Activated T-helper 1 cell treated with anti-CD3 and anti-CD28 coated beads, Interleukin-12 subunit alpha, Interleukin-12 subunit beta, Interleukin-2, Interleukin-4 antibody, amounts not matched to agents 30 ng/mL and 10 ng/mL and 1 ng/mL, durations not matched to agents 14 hours and 24 hours and 36 hours (primary cell): ENCODE measurements at regions not wholly inside any gene's neighbourhood (a gene's known extent, or its start where the extent isn't known, plus 50 kb on each side); places are given as distances from the start of the nearest gene placed in this dataset.
"Not testable (repeated sequence)": the region's sequence is repeated elsewhere in the genome, so short reads cannot be mapped to it uniquely, and the experiment has no call there.

Experiments
- DNase-seq: peaks from one replicate; pipeline ENCODE4 v3.0.0; 2021; ENCODE audit warnings: low spot score
- H3K27ac Mint-ChIP-seq: one replicate; pipeline ENCODE4 v1.8.0; 2021; ENCODE audit warnings: mild to moderate bottlenecking, mixed read lengths
- H3K27me3 Mint-ChIP-seq: one replicate; pipeline ENCODE4 v1.8.0; 2022; ENCODE audit warnings: mild to moderate bottlenecking, moderate library complexity, mixed read lengths; ENCODE audit not compliant: insufficient read depth
- H3K36me3 Mint-ChIP-seq: one replicate; pipeline ENCODE4 v1.8.0; 2021; ENCODE audit warnings: low read depth, mixed read lengths
- H3K4me1 Mint-ChIP-seq: one replicate; pipeline ENCODE4 v1.8.0; 2021; ENCODE audit warnings: low read depth, mixed read lengths
- H3K4me3 Mint-ChIP-seq: one replicate; pipeline ENCODE4 v1.8.0; 2021; ENCODE audit warnings: mild to moderate bottlenecking, moderate library complexity, mixed read lengths
- H3K9me3 Mint-ChIP-seq: one replicate; pipeline ENCODE4 v1.8.0; 2021; ENCODE audit warnings: mixed read lengths
- intact Hi-C: fragments of 100-400 bp; cut with micrococcal nuclease; formaldehyde crosslinking; loops from one replicate; pipeline ENCODE4 v1.15.1; 2024

- no peak overlapping the region for H3K4me3 Mint-ChIP-seq
- peaks cover 6% of the 10 kb centered on the region for H3K4me1 Mint-ChIP-seq
- H3K9me3 Mint-ChIP-seq = no peaks in the 10 kb centered on the region
- no peaks in the 10 kb centered on the region for H3K36me3 Mint-ChIP-seq
- H3K27ac Mint-ChIP-seq = no peak overlapping the region
- intact Hi-C loops = no loop called here
- DNase-seq = no peak
- no peaks in the 10 kb centered on the region for H3K27me3 Mint-ChIP-seq
Observed at GRCh38 chr5:16987776-16988175, 51.7 kb upstream of the MYO10 start.

GRCh38 chr5:16990817-16991520 is 54.9 kb upstream of the MYO10 start:
- H3K36me3 Mint-ChIP-seq, H3K27ac Mint-ChIP-seq, H3K27me3 Mint-ChIP-seq, H3K9me3 Mint-ChIP-seq, H3K4me3 Mint-ChIP-seq, intact Hi-C loops, DNase-seq, H3K4me1 Mint-ChIP-seq: not testable (repeated sequence)

- Mint-ChIP-seq H3K36me3 (no peaks in the 10 kb centered on the region), H3K4me3 (no peak overlapping the region), H3K4me1 (peaks cover 6% of the 10 kb centered on the region), H3K9me3 (no peaks in the 10 kb centered on the region), H3K27me3 (no peaks in the 10 kb centered on the region), H3K27ac (no peak overlapping the region)
- intact Hi-C loops = no loop called here
- no peak for DNase-seq
Observed at GRCh38 chr5:16992006-16992405, 55.9 kb upstream of the MYO10 start.

GRCh38 chr5:16992444-16992843 is 56.4 kb upstream of the MYO10 start:
- intact Hi-C loops = no loop called here
- H3K9me3 Mint-ChIP-seq = no peaks in the 10 kb centered on the region
- H3K4me1 Mint-ChIP-seq = peaks cover 6% of the 10 kb centered on the region
- no peak overlapping the region for H3K27ac Mint-ChIP-seq
- H3K27me3 Mint-ChIP-seq = no peaks in the 10 kb centered on the region
- no peak for DNase-seq
- H3K4me3 Mint-ChIP-seq = no peak overlapping the region
- H3K36me3 Mint-ChIP-seq = no peaks in the 10 kb centered on the region

- Mint-ChIP-seq H3K27me3 (no peaks in the 10 kb centered on the region), H3K36me3 (no peaks in the 10 kb centered on the region), H3K4me3 (no peak overlapping the region), H3K4me1 (peaks cover 6% of the 10 kb centered on the region), H3K9me3 (no peaks in the 10 kb centered on the region), H3K27ac (no peak overlapping the region)
- no peak for DNase-seq
- intact Hi-C loops = no loop called here
Observed at GRCh38 chr5:16994565-16994964, 58.5 kb upstream of the MYO10 start.

- Mint-ChIP-seq H3K27ac (no peak overlapping the region), H3K27me3 (no peaks in the 10 kb centered on the region), H3K9me3 (no peaks in the 10 kb centered on the region), H3K4me3 (no peak overlapping the region), H3K36me3 (no peaks in the 10 kb centered on the region), H3K4me1 (peaks cover 6% of the 10 kb centered on the region)
- intact Hi-C loops = no loop called here
- no peak for DNase-seq
Observed at GRCh38 chr5:16995372-16995771, 59.3 kb upstream of the MYO10 start.

GRCh38 chr5:17000291-17000939 is 64.3 kb upstream of the MYO10 start:
- intact Hi-C loops = no loop called here
- Mint-ChIP-seq H3K9me3 (no peaks in the 10 kb centered on the region), H3K27ac (no peak overlapping the region)

GRCh38 chr5:17001428-17001827 is 65.3 kb upstream of the MYO10 start:
- Mint-ChIP-seq H3K4me1 (no peaks in the 10 kb centered on the region), H3K27me3 (no peaks in the 10 kb centered on the region), H3K36me3 (no peaks in the 10 kb centered on the region), H3K27ac (no peak overlapping the region), H3K4me3 (no peak overlapping the region), H3K9me3 (no peaks in the 10 kb centered on the region)
- intact Hi-C loops = no loop called here
- DNase-seq = no peak

More at GRCh38 chr5:17000291-17000939, 64.3 kb upstream of the MYO10 start:
- H3K36me3 Mint-ChIP-seq = no peaks in the 10 kb centered on the region
- no peaks in the 10 kb centered on the region for H3K4me1 Mint-ChIP-seq
- no peaks in the 10 kb centered on the region for H3K27me3 Mint-ChIP-seq
- H3K4me3 Mint-ChIP-seq = no peak overlapping the region
- no peak for DNase-seq

GRCh38 chr5:17004441-17005106 is 68.5 kb upstream of the MYO10 start:
- Mint-ChIP-seq H3K36me3 (no peaks in the 10 kb centered on the region), H3K4me1 (no peaks in the 10 kb centered on the region), H3K4me3 (no peak overlapping the region), H3K27me3 (no peaks in the 10 kb centered on the region), H3K9me3 (no peaks in the 10 kb centered on the region), H3K27ac (no peak overlapping the region)
- DNase-seq = no peak
- intact Hi-C loops = no loop called here

GRCh38 chr5:17005107-17005828 is 69.2 kb upstream of the MYO10 start:
- no peak for DNase-seq
- intact Hi-C loops = no loop called here
- Mint-ChIP-seq H3K27ac (no peak overlapping the region), H3K27me3 (no peaks in the 10 kb centered on the region), H3K9me3 (no peaks in the 10 kb centered on the region), H3K36me3 (no peaks in the 10 kb centered on the region), H3K4me1 (no peaks in the 10 kb centered on the region), H3K4me3 (no peak overlapping the region)

- H3K4me3 Mint-ChIP-seq = no peak overlapping the region
- no peak for DNase-seq
- no peaks in the 10 kb centered on the region for H3K9me3 Mint-ChIP-seq
- intact Hi-C loops = no loop called here
- peaks cover 1% of the 10 kb centered on the region for H3K27me3 Mint-ChIP-seq
- no peaks in the 10 kb centered on the region for H3K4me1 Mint-ChIP-seq
- no peak overlapping the region for H3K27ac Mint-ChIP-seq
- H3K36me3 Mint-ChIP-seq = no peaks in the 10 kb centered on the region
Observed at GRCh38 chr5:17012289-17012688, 76.2 kb upstream of the MYO10 start.

- Mint-ChIP-seq H3K4me1 (no peaks in the 10 kb centered on the region), H3K27me3 (peaks cover 1% of the 10 kb centered on the region), H3K27ac (no peak overlapping the region), H3K4me3 (no peak overlapping the region), H3K9me3 (no peaks in the 10 kb centered on the region), H3K36me3 (no peaks in the 10 kb centered on the region)
- intact Hi-C loops = no loop called here
- DNase-seq = no peak
Observed at GRCh38 chr5:17014686-17015085, 78.6 kb upstream of the MYO10 start.

- no peak for DNase-seq
- Mint-ChIP-seq H3K27ac (no peak overlapping the region), H3K36me3 (no peaks in the 10 kb centered on the region), H3K4me3 (no peak overlapping the region), H3K9me3 (no peaks in the 10 kb centered on the region), H3K4me1 (no peaks in the 10 kb centered on the region), H3K27me3 (peaks cover 1% of the 10 kb centered on the region)
- intact Hi-C loops = no loop called here
Observed at GRCh38 chr5:17018871-17019270, 82.8 kb upstream of the MYO10 start.
